Activated naive CD4-positive, alpha-beta T cell treated with anti-CD3 and anti-CD28 coated beads, Interleukin-2, amount 50 U/mL, for 24 hours (primary cell): ENCODE measurements at regions not wholly inside any gene's neighbourhood (a gene's known extent, or its start where the extent isn't known, plus 50 kb on each side); places are given as distances from the start of the nearest gene placed in this dataset.

ENCODE experiments used
- H3K27ac Mint-ChIP-seq: one replicate; pipeline ENCODE4 v1.8.0; 2021; ENCODE audit warnings: mild to moderate bottlenecking, mixed read lengths
- H3K27me3 Mint-ChIP-seq: one replicate; pipeline ENCODE4 v1.8.0; 2021; ENCODE audit warnings: mixed read lengths
- H3K36me3 Mint-ChIP-seq: one replicate; pipeline ENCODE4 v1.8.0; 2021; ENCODE audit warnings: mixed read lengths
- H3K4me1 Mint-ChIP-seq: one replicate; pipeline ENCODE4 v1.8.0; 2021; ENCODE audit warnings: mixed read lengths
- H3K4me3 Mint-ChIP-seq: one replicate; pipeline ENCODE4 v1.8.0; 2021; ENCODE audit warnings: mild to moderate bottlenecking, mixed read lengths
- H3K9me3 Mint-ChIP-seq: one replicate; pipeline ENCODE4 v1.8.0; 2021; ENCODE audit warnings: mixed read lengths

DNA sequence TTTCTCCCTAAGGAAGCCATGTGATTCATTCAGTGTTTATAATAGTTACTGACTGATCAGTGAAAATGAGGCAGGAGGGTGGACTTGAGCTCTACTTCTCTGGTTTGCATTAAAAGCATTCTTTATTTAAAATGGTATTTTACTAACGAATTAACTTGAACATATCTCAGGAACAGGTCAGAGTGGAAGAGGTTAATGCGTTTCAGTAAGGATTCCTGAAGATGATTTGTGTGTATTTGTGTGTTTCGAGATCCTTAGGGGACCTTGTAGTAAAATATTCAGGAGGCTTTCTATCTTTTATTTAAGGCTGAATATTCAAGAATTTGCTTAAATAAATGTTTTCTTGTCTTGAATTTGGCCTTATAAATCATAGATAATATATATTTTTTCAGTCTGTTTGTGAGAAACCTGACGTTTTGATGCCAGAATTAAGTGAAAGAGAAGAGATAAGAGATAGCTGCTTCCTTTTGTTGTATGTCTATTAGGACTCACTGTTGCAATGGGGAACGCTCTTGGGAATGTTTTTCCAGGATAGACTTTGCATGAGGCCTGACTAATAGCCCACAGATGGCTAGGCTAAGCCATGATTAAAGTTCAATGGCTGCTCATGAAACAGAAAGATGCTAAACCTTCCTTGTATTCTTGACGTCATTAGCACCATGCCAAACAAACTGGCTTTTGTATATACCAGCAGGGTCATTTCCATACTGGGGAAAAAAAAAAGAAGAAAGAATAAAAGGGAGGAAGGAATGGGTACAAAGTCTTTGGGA, 93.8 kb upstream of the MTPN start:
- Mint-ChIP-seq H3K27me3 (peaks cover 2% of the 10 kb centered on the region), H3K9me3 (no peaks in the 10 kb centered on the region), H3K27ac (no peak overlapping the region), H3K4me1 (no peaks in the 10 kb centered on the region), H3K36me3 (no peaks in the 10 kb centered on the region), H3K4me3 (no peak overlapping the region)

DNA sequence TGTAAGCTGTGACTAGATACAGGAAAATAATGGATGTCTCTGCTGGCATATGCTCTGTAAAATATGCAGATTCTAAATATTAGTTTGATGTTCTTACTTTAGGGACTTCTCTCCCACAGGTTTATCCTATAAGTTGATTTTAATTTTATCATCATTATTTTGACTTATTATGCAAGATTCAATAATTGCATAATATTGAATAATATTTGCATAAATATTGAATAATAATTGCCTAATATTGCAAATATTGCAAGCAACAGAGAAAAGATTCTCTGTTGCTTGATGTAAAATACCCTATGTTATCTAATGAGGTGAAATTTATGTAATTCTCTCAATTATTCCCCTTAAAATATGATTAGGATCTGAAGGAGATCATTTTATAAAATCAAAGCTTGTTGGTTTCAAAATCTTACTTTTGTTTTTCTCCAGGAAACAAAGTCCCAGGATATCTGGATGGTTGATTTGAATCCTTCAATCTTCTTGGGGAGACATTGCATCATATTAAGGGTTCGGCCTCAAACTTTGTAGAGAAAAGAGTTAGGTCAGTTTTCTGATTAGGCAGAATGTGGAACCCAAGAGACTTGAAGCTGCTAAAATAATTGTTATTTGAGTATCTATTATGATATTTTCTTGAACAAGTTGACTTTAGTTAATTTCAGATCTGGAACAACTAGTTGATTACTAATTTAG, 92.8 kb upstream of the MTPN start:
- H3K36me3 Mint-ChIP-seq: no peaks in the 10 kb centered on the region
- no peaks in the 10 kb centered on the region for H3K9me3 Mint-ChIP-seq
- no peaks in the 10 kb centered on the region for H3K4me1 Mint-ChIP-seq
- H3K4me3 Mint-ChIP-seq: no peak overlapping the region
- peaks cover 2% of the 10 kb centered on the region for H3K27me3 Mint-ChIP-seq
- no peak overlapping the region for H3K27ac Mint-ChIP-seq

DNA sequence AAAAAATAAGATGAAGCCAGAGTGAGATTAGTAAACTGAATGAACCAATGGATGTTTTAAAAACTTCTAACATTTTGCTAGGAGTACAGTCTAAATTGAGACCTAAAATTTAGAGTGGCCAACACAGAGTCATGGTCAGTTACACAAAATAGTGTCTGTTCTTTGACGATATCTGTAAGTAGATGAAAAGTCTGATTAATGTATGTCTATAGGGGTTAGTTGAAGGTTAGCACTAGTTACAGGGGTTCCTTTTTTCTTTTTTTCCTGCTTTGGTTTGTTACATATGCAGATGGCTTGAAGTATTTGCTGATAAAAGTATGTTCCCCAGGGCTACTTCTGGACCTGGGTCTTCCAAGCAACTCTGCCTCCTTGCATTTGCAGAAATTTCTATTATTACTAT, 90.1 kb upstream of the MTPN start:
- no peaks in the 10 kb centered on the region for H3K4me1 Mint-ChIP-seq
- H3K4me3 Mint-ChIP-seq: no peak overlapping the region

DNA sequence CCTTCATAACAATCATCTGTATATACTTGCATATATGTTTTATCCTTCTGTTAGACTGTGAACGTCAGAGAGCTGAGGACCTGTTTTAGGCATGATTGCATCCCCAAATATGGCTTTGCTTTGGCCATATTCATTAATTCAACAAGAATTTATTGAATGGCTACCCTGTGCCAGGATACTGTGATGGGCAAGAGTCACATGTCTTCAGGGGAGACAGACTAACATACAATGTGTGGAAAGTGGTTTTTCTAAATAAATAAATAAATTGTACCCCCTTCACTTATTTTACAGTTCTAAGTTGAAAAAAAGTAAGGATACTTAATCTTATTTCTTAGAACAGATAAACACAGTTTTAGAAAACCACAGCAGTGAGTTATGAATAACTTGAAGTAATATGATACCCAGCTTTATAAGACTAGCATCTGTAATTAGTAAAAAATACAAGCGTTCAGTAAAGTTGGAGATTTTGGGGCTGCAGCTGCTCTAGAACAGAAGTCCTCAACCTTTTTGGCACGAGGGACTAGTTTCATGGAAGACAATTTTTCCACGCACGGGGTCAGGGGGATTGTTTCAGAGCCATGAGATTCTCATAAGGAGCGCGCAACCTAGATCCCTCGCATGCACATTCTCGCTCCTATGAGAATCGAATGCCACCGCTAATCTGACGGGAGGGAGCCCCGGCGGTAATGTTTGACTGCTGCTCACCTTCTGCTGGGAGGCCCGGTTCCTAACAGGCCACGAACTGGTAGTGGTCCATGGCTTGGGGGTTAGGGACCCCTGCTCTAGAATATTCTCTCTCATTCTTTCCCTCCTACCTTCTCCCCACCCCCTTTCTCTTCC, 89.4 kb upstream of the MTPN start:
- H3K9me3 Mint-ChIP-seq: no peaks in the 10 kb centered on the region
- no peaks in the 10 kb centered on the region for H3K4me1 Mint-ChIP-seq
- H3K27ac Mint-ChIP-seq: no peak overlapping the region
- H3K27me3 Mint-ChIP-seq: peaks cover 2% of the 10 kb centered on the region
- H3K36me3 Mint-ChIP-seq: no peaks in the 10 kb centered on the region
- no peak overlapping the region for H3K4me3 Mint-ChIP-seq

More for the DNA sequence above, 90.1 kb upstream of the MTPN start:
- H3K27ac Mint-ChIP-seq: no peak overlapping the region
- H3K9me3 Mint-ChIP-seq: no peaks in the 10 kb centered on the region
- peaks cover 2% of the 10 kb centered on the region for H3K27me3 Mint-ChIP-seq
- no peaks in the 10 kb centered on the region for H3K36me3 Mint-ChIP-seq

DNA sequence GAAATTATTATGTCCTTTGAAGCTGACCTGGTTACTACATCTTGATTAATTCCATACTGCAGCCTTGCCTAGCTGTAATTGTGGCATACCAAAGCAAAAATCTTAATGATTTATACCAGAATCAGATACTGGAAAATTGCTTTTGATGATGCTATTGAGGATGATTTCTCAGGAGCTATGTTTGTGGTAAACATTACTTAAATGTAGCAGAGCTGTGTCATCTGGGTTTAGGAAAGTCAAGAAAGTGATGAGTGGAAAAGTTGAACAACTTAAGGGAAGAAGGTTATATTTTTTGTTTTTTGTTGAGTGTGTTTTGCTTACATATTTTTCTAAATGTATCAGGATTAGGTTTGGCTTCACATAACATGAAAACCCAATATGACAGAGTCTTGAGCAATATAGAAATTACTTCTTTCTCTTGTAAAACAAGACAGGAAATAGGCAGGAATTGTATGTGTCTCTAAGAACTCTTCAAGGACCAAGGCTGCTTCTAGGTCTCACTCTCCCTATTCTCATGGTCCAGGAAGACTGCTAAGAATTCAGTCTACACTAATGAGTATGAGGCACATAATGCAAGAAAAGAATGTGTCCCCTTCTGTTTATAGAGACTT, 87.6 kb upstream of the MTPN start:
- H3K9me3 Mint-ChIP-seq: no peaks in the 10 kb centered on the region
- no peaks in the 10 kb centered on the region for H3K4me1 Mint-ChIP-seq
- H3K36me3 Mint-ChIP-seq: no peaks in the 10 kb centered on the region
- no peak overlapping the region for H3K4me3 Mint-ChIP-seq
- no peak overlapping the region for H3K27ac Mint-ChIP-seq
- H3K27me3 Mint-ChIP-seq: peaks cover 2% of the 10 kb centered on the region

DNA sequence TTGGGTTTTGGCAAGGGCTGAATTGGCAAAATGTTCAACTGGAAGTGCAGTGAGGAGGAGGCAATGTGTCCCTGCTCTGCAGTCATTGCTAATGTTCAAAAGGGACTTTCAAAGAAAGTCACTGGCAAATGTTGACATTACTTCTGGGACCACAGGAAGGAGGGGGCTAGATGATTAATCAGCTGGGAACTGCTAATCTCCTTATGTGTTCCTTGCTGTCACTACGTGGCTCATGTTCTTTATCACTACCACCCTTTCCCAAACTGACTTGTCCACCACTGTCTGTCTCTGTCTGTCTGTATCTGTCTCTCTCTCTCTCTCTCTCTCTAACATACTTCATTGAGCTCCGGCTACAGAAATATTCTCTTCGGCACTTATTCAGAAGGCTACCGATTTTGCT, 86.9 kb upstream of the MTPN start:
- Mint-ChIP-seq H3K4me3 (no peak overlapping the region), H3K4me1 (no peaks in the 10 kb centered on the region), H3K27ac (no peak overlapping the region), H3K9me3 (no peaks in the 10 kb centered on the region), H3K27me3 (peaks cover 2% of the 10 kb centered on the region), H3K36me3 (no peaks in the 10 kb centered on the region)

DNA sequence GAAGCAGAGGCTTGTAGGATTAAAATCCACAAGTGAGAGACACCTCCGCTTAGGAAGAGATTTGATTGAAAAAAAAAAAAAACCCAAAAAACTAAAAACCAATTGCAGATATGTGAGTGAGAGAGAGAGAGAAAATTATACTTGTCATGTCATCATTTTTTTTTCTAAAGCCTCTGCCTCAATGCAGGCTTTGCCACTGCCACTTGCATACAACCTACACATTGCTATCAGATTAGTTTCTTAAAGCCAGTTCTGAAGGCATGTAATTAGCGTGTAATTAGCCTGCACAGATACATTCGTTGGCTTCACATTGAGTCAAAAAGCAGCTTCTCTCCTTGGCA, 86.1 kb upstream of the MTPN start:
- H3K4me1 Mint-ChIP-seq: no peaks in the 10 kb centered on the region
- H3K4me3 Mint-ChIP-seq: no peak overlapping the region
- H3K27me3 Mint-ChIP-seq: peaks cover 2% of the 10 kb centered on the region
- no peak overlapping the region for H3K27ac Mint-ChIP-seq
- H3K9me3 Mint-ChIP-seq: no peaks in the 10 kb centered on the region
- H3K36me3 Mint-ChIP-seq: no peaks in the 10 kb centered on the region

DNA sequence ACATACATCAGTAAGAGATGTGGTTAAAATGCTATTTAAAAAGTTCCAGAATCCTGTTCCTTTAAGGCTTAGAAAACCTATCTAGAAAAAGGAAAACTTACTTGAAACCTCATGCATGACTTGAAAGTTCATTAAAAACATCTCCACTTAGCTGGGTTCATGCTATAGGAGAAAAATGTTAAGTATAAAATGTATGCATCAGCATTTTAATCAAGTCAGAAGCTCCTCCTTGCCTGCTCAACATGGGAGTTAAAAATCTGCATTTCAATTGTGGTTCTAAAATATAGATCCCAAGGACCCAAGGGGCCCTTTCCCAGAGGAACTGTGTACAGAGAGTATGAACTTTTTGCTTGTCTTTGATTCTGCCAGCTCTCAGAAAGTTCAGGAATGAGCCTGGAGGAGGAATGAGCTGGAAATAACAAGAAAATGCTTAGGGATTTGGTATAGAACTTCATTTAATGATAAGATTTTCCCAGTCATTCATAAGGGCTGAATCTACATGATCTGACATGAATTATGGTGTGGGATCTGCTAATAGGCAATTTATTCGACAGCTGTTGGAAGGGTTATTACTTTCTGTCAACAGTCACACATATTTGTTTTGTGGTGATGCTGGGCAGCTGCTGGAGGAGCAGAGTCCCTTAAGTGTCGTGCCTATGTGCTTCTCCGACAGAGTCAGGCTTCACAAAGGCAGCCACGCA, 85.6 kb upstream of the MTPN start:
- H3K36me3 Mint-ChIP-seq: no peaks in the 10 kb centered on the region
- H3K27me3 Mint-ChIP-seq: peaks cover 2% of the 10 kb centered on the region
- no peak overlapping the region for H3K4me3 Mint-ChIP-seq
- no peaks in the 10 kb centered on the region for H3K4me1 Mint-ChIP-seq
- H3K27ac Mint-ChIP-seq: no peak overlapping the region
- no peaks in the 10 kb centered on the region for H3K9me3 Mint-ChIP-seq

DNA sequence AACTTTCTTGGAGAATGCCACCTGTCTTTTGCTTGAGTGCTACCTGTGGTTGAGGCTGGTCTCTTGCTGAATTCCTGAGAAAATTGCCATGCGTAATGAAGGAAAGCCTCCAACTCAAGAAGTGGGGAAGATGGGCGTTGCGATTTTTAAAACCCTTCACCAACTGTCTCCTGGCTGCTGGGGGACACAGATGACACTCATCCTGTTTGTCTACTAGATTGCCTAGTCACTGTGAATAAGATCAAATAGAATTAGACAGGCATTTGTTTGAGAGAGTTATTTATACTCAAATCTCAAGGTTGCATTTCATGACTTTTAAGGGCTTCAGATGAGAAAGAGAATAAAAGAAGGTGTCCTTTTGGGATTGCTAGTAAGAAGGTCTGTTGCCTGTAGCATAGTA, 84.3 kb upstream of the MTPN start:
- no peak overlapping the region for H3K4me3 Mint-ChIP-seq
- no peaks in the 10 kb centered on the region for H3K36me3 Mint-ChIP-seq
- H3K4me1 Mint-ChIP-seq: no peaks in the 10 kb centered on the region

DNA sequence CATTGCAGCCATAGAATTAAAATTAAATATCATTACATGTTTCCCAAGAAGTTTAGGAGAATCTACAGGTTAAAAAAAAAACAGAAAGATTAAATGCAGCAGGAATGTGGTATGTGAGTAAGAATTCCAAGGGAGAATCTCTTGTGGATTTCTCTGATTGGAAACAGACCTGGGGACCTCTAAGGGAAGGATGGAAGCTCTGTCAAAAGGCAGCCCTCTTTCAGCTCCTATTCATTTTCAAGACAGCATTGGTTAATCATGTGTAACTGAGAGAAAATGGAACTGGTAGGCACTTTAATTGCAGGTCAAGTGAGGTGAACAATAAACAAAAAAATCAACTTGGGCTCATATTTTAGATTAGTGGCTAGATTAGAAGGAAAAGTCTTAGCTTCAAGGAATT, 81.4 kb upstream of the MTPN start:
- H3K4me3 Mint-ChIP-seq: no peak overlapping the region
- H3K27me3 Mint-ChIP-seq: no peaks in the 10 kb centered on the region
- H3K27ac Mint-ChIP-seq: no peak overlapping the region
- peaks cover 3% of the 10 kb centered on the region for H3K9me3 Mint-ChIP-seq
- no peaks in the 10 kb centered on the region for H3K4me1 Mint-ChIP-seq
- peaks cover 2% of the 10 kb centered on the region for H3K36me3 Mint-ChIP-seq

More for the DNA sequence above, 84.3 kb upstream of the MTPN start:
- peaks cover 2% of the 10 kb centered on the region for H3K27me3 Mint-ChIP-seq
- no peak overlapping the region for H3K27ac Mint-ChIP-seq
- no peaks in the 10 kb centered on the region for H3K9me3 Mint-ChIP-seq

DNA sequence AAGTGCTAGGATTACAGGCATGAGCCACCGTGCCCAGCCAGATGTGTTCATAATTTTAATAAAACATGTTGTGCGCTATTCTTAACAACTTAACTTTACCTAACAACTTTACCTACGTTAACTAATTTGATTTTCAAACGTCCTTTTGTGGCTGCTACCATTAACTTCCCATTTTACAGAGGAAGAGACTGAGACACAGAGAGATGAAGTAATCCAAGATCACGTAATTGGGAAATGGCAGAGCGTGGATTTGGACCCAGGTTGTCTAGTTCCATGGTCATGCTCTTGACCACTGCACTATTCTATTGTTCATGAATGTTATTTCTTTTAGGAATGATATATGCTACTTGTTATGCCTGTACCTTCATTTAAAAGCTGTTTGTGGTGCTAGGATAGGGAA, 80.3 kb upstream of the MTPN start:
- Mint-ChIP-seq H3K27ac (no peak overlapping the region), H3K9me3 (peaks cover 3% of the 10 kb centered on the region), H3K36me3 (peaks cover 2% of the 10 kb centered on the region), H3K4me1 (no peaks in the 10 kb centered on the region), H3K4me3 (no peak overlapping the region), H3K27me3 (no peaks in the 10 kb centered on the region)

DNA sequence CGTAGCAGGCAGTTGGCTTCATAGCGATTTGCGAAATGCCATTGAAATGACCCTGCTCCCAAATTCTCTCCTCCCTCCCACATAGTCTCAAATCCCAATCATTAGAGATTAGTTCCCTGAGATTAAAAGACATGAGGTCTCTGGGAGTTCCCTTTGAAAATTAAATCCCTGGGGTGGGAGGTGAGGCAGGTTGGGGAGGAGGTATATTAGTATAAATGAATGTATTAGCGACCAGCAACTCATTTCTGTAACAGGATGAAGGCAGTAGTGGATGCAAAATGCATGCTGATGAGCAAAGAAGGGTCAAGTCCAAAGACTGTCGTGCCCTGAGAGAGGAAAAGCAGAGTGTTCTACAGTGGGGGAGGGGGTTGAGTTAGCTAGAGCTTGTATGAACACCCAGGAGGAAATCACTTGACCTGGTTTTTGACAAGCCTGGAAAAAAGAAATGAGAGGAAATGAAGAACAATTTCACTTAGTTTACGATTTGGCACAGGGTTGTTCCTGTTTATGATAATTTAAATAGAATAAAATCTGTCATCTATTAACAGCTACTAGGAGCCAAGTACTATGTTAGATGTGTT, 79.6 kb upstream of the MTPN start:
- no peak overlapping the region for H3K4me3 Mint-ChIP-seq
- no peak overlapping the region for H3K27ac Mint-ChIP-seq
- no peaks in the 10 kb centered on the region for H3K27me3 Mint-ChIP-seq
- H3K36me3 Mint-ChIP-seq: peaks cover 2% of the 10 kb centered on the region
- peaks cover 3% of the 10 kb centered on the region for H3K9me3 Mint-ChIP-seq
- H3K4me1 Mint-ChIP-seq: no peaks in the 10 kb centered on the region

DNA sequence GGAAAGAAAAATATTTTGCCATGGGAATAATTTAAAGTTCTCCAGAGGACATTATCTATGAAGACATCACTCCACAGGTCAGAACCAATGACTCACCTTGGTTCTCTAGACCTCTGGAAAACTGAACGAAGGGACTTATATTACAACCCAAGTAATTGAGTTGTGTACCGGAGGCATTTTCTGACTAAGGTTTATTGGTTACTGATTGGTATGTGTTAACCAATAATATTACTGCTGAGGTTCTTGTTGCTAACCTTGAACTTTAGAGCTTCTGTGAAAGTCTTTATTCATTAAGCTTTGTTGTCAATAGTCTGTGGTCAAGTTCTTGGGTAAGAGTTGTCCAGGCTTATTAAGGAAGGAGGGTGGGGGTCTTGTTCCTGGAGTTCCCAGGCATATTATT, 78.1 kb upstream of the MTPN start:
- peaks cover 3% of the 10 kb centered on the region for H3K9me3 Mint-ChIP-seq
- no peaks in the 10 kb centered on the region for H3K4me1 Mint-ChIP-seq
- H3K4me3 Mint-ChIP-seq: no peak overlapping the region
- H3K27me3 Mint-ChIP-seq: no peaks in the 10 kb centered on the region
- peaks cover 2% of the 10 kb centered on the region for H3K36me3 Mint-ChIP-seq
- H3K27ac Mint-ChIP-seq: no peak overlapping the region

DNA sequence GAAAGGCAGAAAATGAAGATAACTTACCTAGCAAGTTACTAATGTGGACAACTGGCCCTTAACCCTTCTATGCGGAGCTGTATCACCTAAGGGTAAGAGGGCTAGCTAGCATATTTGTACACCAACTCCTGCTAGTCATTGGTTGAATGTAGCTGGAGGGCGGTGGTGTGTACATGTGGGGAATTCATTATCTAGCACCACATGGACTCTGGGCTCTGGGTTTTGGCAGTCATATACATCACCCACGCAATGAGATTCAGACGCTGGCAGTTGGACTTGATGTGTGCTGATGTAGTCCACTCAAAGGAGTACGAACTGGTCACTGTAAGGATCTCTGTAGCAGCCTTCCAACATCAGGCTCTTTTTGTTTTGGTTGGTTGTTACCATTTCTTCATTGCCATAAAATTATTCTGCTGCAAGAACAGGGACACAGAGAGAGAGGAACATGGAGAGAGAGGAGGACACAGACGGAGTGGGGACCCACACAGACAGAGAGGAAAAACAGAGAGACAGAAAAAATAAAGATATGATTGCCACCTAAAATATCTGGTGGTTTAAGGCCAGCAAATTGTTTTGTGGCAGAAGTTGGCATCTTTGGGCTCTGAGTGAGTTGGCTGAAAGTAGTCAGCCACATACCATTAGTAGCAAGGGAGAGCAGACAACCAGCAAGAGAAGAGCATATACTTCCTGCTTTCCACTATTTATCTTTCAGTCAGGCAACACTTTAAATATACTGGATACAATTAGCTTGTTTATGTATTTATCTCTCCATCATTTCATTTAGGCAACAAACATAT, 76.7 kb upstream of the MTPN start:
- Mint-ChIP-seq H3K27me3 (no peaks in the 10 kb centered on the region), H3K27ac (no peak overlapping the region), H3K4me1 (no peaks in the 10 kb centered on the region), H3K36me3 (peaks cover 2% of the 10 kb centered on the region), H3K9me3 (peaks cover 3% of the 10 kb centered on the region), H3K4me3 (no peak overlapping the region)
